GM20000 (cell line): ENCODE measurements at regions not wholly inside any gene's neighbourhood (a gene's known extent, or its start where the extent isn't known, plus 50 kb on each side); places are given as distances from the start of the nearest gene placed in this dataset.
"Not testable (repeated sequence)": the region's sequence is repeated elsewhere in the genome, so short reads cannot be mapped to it uniquely, and the experiment has no call there.

Experiments used
- DNase-seq: peaks from one replicate; pipeline ENCODE4 v3.0.0; 2012; ENCODE audit warnings: low spot score
- CTCF ChIP-seq: IDR thresholded peaks from 2 replicates; pipeline ENCODE4 v1.5.1; 2012; ENCODE audit warnings: mild to moderate bottlenecking, control low read depth; ENCODE audit errors: extremely low read depth, missing control alignments

- DNase-seq = no peak
- no peak for TF ChIP-seq CTCF
Measured at GRCh38 chr16:16983582-16983981, 487.2 kb downstream of the XYLT1 start.

GRCh38 chr16:16984091-16984490, 486.7 kb downstream of the XYLT1 start:
- not testable (repeated sequence) for DNase-seq

- DNase-seq = no peak
- TF ChIP-seq CTCF = no peak
Measured at GRCh38 chr16:16985707-16986106, 485.1 kb downstream of the XYLT1 start.

GRCh38 chr16:16988963-16989362, 481.8 kb downstream of the XYLT1 start:
- no peak for TF ChIP-seq CTCF

GRCh38 chr16:16989368-16989767, 481.4 kb downstream of the XYLT1 start:
- no peak for DNase-seq

More at GRCh38 chr16:16988963-16989362, 481.8 kb downstream of the XYLT1 start:
- DNase-seq = peak; percentile 34

GRCh38 chr16:16991711-16992110, 479.0 kb downstream of the XYLT1 start:
- TF ChIP-seq CTCF = no peak
- DNase-seq = no peak

More at GRCh38 chr16:16989368-16989767, 481.4 kb downstream of the XYLT1 start:
- TF ChIP-seq CTCF = no peak

- DNase-seq = no peak
Measured at GRCh38 chr16:16992975-16993765, 477.6 kb downstream of the XYLT1 start.

More at GRCh38 chr16:16992975-16993765, 477.6 kb downstream of the XYLT1 start:
- no peak for TF ChIP-seq CTCF
